Stimulated activated CD4-positive, alpha-beta T cell treated with anti-CD3 and anti-CD28 coated beads, TNF-alpha, amount 100 ng/mL, for 1 hour (primary cell): ENCODE measurements at regions not wholly inside any gene's neighbourhood (a gene's known extent, or its start where the extent isn't known, plus 50 kb on each side); places are given as distances from the start of the nearest gene placed in this dataset.
"Not testable (repeated sequence)": the region's sequence is repeated elsewhere in the genome, so short reads cannot be mapped to it uniquely, and the experiment has no call there.

Experiments
- DNase-seq, 3 donors: peaks; one replicate each; pipeline ENCODE4 v3.0.0-alpha.2; 2020; ENCODE audit warnings: low read depth in 3 of 3, low spot score in 1 of 3

GRCh38 chrX:45615591-45615990, 414.9 kb upstream of the DIPK2B start:
- not testable (repeated sequence) for DNase-seq

GRCh38 chrX:45614853-45615252, 414.2 kb upstream of the DIPK2B start:
- DNase-seq: no peak

GRCh38 chrX:45602151-45602550, 401.5 kb upstream of the DIPK2B start:
- no peak for DNase-seq

GRCh38 chrX:45601052-45601451, 400.4 kb upstream of the DIPK2B start:
- no peak for DNase-seq

GRCh38 chrX:45598861-45599260, 398.2 kb upstream of the DIPK2B start:
- DNase-seq: no peak

GRCh38 chrX:45596188-45596808, 395.6 kb upstream of the DIPK2B start:
- DNase-seq: no peak

GRCh38 chrX:45592101-45592500, 391.4 kb upstream of the DIPK2B start:
- DNase-seq: no peak

- no peak for DNase-seq
Measured at GRCh38 chrX:45591650-45592049, 391.0 kb upstream of the DIPK2B start.

- DNase-seq: no peak
Measured at GRCh38 chrX:45584717-45585116, 384.0 kb upstream of the DIPK2B start.

GRCh38 chrX:45577361-45577760, 376.7 kb upstream of the DIPK2B start:
- DNase-seq: no peak

GRCh38 chrX:45571453-45571852, 370.8 kb upstream of the DIPK2B start:
- no peak for DNase-seq

GRCh38 chrX:45566456-45566855, 365.8 kb upstream of the DIPK2B start:
- DNase-seq: no peak

GRCh38 chrX:45557387-45557786, 356.7 kb upstream of the DIPK2B start:
- DNase-seq: no peak

GRCh38 chrX:45554736-45555135, 354.1 kb upstream of the DIPK2B start:
- no peak for DNase-seq

GRCh38 chrX:45553417-45553816, 352.7 kb upstream of the DIPK2B start:
- DNase-seq: no peak

GRCh38 chrX:45546697-45547096, 346.0 kb upstream of the DIPK2B start:
- DNase-seq: not testable (repeated sequence)

GRCh38 chrX:45540181-45540580, 339.5 kb upstream of the DIPK2B start:
- DNase-seq: no peak

GRCh38 chrX:45537936-45538335, 337.3 kb upstream of the DIPK2B start:
- no peak for DNase-seq

- no peak for DNase-seq
Measured at GRCh38 chrX:45527834-45528233, 327.2 kb upstream of the DIPK2B start.

GRCh38 chrX:45524805-45525204, 324.1 kb upstream of the DIPK2B start:
- DNase-seq: no peak

- no peak for DNase-seq
Measured at GRCh38 chrX:45524296-45524695, 323.6 kb upstream of the DIPK2B start.

GRCh38 chrX:45518552-45518951, 317.9 kb upstream of the DIPK2B start:
- no peak for DNase-seq

- no peak for DNase-seq
Measured at GRCh38 chrX:45517090-45517973, 316.7 kb upstream of the DIPK2B start.
